SU-DHL-6 (cell line): ENCODE measurements at regions not wholly inside any gene's neighbourhood (a gene's known extent, or its start where the extent isn't known, plus 50 kb on each side); places are given as distances from the start of the nearest gene placed in this dataset.

Source experiments
- EZH2phosphoT487 ChIP-seq: fragments of 200-600 bp; sonication (generic), shearing (Covaris generic); conservative IDR thresholded peaks from 2 replicates; pipeline ENCODE4 v1.6.1; 2018; ENCODE audit warnings: mild to moderate bottlenecking, antibody characterized with exemption, low read length, moderate library complexity, mixed read lengths
- TF ChIP-seq, protein P1 (sequence below): fragments of 200-600 bp; sonication (generic); IDR thresholded peaks from one replicate; pipeline ENCODE4 v1.5.1; 2017; ENCODE audit warnings: antibody characterized with exemption, mild to moderate bottlenecking, low read length, moderate library complexity; ENCODE audit not compliant: insufficient read depth, poor library complexity, severe bottlenecking

GRCh38 chr10:36336315-36336714, 694.2 kb upstream of the FZD8 start:
- TF ChIP-seq, protein P1, sequence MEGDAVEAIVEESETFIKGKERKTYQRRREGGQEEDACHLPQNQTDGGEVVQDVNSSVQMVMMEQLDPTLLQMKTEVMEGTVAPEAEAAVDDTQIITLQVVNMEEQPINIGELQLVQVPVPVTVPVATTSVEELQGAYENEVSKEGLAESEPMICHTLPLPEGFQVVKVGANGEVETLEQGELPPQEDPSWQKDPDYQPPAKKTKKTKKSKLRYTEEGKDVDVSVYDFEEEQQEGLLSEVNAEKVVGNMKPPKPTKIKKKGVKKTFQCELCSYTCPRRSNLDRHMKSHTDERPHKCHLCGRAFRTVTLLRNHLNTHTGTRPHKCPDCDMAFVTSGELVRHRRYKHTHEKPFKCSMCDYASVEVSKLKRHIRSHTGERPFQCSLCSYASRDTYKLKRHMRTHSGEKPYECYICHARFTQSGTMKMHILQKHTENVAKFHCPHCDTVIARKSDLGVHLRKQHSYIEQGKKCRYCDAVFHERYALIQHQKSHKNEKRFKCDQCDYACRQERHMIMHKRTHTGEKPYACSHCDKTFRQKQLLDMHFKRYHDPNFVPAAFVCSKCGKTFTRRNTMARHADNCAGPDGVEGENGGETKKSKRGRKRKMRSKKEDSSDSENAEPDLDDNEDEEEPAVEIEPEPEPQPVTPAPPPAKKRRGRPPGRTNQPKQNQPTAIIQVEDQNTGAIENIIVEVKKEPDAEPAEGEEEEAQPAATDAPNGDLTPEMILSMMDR: no peak
- no peak for TF ChIP-seq EZH2phosphoT487
